ENCODE measurements at regions not wholly inside any gene's neighbourhood (a gene's known extent, or its start where the extent isn't known, plus 50 kb on each side); places are given as distances from the start of the nearest gene placed in this dataset.

DNA sequence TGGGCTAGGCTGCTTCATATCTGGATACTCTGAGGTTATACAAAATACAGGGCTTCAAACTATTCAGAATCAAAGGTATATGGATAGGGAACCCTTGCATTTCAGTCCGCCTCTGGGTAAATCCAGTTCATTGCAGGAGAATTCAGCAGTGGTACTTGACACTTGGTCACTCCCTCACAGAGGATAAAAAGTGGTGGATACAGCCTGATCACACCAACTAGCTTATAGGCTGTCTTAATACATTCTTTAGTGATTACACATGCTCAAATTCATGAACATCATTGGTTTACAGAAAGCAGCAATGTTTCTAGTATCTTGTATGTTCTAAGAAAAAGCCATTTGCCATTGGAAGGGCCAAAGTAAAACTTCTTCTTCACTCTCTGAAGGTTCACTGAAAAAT, 104.8 kb upstream of the PDE5A start:
- TF ChIP-seq, protein P1, sequence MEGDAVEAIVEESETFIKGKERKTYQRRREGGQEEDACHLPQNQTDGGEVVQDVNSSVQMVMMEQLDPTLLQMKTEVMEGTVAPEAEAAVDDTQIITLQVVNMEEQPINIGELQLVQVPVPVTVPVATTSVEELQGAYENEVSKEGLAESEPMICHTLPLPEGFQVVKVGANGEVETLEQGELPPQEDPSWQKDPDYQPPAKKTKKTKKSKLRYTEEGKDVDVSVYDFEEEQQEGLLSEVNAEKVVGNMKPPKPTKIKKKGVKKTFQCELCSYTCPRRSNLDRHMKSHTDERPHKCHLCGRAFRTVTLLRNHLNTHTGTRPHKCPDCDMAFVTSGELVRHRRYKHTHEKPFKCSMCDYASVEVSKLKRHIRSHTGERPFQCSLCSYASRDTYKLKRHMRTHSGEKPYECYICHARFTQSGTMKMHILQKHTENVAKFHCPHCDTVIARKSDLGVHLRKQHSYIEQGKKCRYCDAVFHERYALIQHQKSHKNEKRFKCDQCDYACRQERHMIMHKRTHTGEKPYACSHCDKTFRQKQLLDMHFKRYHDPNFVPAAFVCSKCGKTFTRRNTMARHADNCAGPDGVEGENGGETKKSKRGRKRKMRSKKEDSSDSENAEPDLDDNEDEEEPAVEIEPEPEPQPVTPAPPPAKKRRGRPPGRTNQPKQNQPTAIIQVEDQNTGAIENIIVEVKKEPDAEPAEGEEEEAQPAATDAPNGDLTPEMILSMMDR (conservative IDR thresholded peaks at IDR 0.05 in 1 of 2, IDR thresholded peaks at IDR 0.05 in 1 of 2; ENCODE audit: low read depth in 1 of 2, low read length in 2 of 2) = no peak
- no peak for TF ChIP-seq EZH2 (IDR thresholded peaks at IDR 0.05; ENCODE audit: low read length, missing control alignments)

Data from fibroblast of lung (primary cell).